ENCODE measurements at regions not wholly inside any gene's neighbourhood (a gene's known extent, or its start where the extent isn't known, plus 50 kb on each side); places are given as distances from the start of the nearest gene placed in this dataset.
"Not testable (repeated sequence)": the region's sequence is repeated elsewhere in the genome, so short reads cannot be mapped to it uniquely, and the experiment has no call there.

DNA sequence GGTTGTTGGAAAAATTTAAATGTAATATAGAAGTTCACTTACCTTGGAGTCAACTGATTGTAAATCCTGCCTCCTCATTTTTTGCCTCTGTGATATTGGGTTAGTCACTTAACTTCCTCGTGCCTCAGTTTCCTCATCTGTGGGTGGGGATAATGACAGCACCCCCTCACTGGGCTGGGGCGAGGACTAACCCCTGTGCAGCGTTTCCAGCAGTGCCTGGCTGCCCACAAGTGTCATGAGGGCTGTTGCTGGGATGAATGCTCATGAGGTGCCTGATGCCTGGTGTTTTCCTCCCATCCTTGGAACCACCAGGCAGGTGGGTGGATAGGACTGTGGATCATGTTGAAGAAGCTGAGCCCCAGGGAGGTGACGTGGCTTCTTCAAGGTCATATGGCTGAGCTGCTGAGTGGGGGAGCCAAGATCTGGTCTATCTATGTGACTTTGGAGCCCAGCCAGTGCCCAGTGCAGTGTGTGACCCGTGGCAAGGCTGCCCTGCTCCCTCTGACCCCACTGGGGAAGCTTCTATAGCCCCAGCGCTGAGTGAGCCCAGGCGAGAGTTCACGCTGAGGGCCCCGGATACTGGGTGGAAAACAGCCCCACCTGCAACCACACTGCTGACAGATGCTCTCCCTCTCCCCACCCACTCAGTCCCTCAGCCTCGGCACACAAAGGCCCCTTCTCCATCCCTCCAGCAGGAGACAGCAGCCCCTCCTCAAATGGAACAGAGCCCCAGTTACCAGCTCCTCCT lies 446.0 kb downstream of the PTPRU start:
- DNase-seq (ENCODE audit: low read depth in 3 of 3, low spot score in 2 of 3): no peak

- not testable (repeated sequence) for DNase-seq (ENCODE audit: low read depth in 3 of 3, low spot score in 2 of 3)
Observed at GRCh38 chr1:29681416-29681815, 445.1 kb downstream of the PTPRU start.

DNA sequence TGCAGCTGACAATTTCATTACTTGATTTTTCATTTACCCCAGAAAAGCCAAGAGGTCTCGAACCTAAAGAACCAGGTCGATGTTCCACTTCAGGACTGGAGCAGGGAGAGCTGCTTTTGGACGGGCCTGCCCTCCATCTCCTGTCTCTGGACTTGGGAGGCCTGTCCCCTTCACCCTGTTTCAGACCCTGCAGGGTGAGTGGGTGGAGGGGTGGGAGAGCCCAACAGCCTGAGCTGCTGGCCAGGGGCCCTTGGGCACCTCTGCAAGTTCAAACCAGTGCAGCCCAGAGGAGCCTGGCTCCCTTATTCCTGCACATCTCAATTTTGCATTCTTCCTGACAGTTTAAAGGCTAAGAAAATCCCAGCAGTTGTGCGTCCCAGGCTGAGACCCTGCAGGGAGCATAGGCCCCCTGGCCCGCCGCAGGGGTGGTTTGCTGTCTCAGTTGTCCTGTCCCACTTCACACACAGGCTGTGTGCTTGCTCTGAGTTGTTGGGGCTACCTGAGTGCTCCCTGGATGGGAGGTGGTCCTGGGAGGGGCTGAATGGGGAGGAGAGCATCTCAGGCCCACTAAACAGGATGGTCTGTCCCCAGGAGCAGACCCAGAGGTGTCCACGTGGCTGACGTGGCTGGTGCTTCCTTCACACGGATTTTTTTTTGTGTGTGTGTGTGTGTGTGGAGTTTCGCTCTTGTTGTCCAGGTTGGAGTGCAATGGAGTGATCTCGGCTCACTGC lies 443.7 kb downstream of the PTPRU start:
- DNase-seq (ENCODE audit: low read depth in 3 of 3, low spot score in 2 of 3): no peak

DNA sequence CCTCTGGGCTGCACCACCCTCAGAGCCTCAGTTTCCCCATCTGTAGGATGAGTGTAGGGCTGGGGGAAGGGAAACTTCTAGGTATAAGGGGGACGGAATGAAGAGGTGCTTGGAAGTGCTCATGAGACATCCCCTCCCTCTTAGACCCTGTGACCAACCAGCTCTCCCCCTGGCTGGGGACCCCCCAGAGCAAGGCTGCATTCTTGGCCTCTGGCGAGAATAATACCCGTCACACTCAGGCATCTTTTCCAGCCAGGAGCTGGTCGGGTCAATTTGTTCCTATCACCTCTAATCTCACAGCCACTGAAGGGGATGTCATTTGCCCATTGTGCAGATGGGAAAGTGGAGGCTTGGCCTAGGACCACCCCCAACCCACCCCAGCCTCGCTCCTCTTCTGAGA lies 443.0 kb downstream of the PTPRU start:
- DNase-seq (ENCODE audit: low read depth in 3 of 3, low spot score in 2 of 3): no peak

GRCh38 chr1:29677028-29678024 lies 441.0 kb downstream of the PTPRU start:
- DNase-seq (ENCODE audit: low read depth in 3 of 3, low spot score in 2 of 3): no peak

- DNase-seq (ENCODE audit: low read depth in 3 of 3, low spot score in 2 of 3): no peak
Observed at GRCh38 chr1:29676496-29676895, 440.2 kb downstream of the PTPRU start.

- no peak for DNase-seq (ENCODE audit: low read depth in 3 of 3, low spot score in 2 of 3)
Observed at GRCh38 chr1:29675481-29676263, 439.4 kb downstream of the PTPRU start.

GRCh38 chr1:29674627-29675326 lies 438.5 kb downstream of the PTPRU start:
- no peak for DNase-seq (ENCODE audit: low read depth in 3 of 3, low spot score in 2 of 3)

- DNase-seq (ENCODE audit: low read depth in 3 of 3, low spot score in 2 of 3): no peak
Observed at GRCh38 chr1:29673669-29674626, 437.6 kb downstream of the PTPRU start.

DNA sequence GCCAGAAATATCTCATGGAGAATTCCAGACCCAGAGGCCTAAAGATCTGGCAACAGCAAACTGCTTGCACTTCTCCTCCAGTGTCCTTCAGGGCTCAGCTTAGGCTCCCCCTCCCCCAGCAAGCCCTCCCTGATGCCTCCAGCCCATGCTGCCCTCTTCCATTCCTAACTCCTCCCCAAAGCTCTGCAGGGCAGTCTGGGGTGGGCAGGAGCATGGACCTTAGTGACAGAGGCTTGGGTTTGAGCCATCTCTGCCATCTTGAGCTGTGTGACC lies 436.8 kb downstream of the PTPRU start:
- DNase-seq (ENCODE audit: low read depth in 3 of 3, low spot score in 2 of 3): no peak

DNA sequence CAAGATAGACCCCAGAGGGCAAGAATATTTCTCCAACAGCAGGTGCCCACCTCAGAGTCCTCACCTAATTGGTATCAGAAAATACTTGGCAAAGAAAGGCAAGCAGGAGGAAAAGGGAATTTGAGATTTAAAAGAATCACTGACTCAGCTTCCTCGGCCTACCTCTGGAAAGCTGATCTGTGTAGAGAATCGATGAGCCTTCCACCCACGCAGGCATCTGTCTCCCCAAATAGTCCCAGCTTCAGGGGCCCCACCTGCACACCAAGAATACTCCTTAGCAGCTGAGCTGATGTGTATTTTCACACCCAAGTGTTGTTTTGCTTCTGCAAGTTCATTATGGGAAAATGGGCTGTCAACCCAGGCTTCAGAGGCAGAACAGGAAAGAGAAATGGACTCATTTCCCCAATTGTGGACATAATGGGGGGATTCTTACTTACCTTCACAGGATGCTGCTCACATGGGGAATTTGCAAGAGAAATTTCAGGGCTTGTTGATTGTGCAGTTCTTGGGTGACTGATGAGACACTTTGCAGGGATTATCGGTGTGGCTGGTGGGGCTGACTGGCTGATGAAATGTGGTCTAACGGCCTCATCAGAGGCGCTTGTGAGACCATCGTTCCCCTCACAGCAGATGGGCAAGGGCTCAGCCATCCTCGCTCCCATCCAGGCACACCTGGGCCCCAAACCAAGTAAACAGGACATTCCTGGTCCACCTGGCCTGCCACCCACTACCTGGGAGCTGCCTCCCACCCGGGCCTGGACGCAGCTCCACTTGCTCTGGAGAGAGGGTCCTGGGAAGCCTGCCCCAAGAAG lies 436.3 kb downstream of the PTPRU start:
- no peak for DNase-seq (ENCODE audit: low read depth in 3 of 3, low spot score in 2 of 3)

DNA sequence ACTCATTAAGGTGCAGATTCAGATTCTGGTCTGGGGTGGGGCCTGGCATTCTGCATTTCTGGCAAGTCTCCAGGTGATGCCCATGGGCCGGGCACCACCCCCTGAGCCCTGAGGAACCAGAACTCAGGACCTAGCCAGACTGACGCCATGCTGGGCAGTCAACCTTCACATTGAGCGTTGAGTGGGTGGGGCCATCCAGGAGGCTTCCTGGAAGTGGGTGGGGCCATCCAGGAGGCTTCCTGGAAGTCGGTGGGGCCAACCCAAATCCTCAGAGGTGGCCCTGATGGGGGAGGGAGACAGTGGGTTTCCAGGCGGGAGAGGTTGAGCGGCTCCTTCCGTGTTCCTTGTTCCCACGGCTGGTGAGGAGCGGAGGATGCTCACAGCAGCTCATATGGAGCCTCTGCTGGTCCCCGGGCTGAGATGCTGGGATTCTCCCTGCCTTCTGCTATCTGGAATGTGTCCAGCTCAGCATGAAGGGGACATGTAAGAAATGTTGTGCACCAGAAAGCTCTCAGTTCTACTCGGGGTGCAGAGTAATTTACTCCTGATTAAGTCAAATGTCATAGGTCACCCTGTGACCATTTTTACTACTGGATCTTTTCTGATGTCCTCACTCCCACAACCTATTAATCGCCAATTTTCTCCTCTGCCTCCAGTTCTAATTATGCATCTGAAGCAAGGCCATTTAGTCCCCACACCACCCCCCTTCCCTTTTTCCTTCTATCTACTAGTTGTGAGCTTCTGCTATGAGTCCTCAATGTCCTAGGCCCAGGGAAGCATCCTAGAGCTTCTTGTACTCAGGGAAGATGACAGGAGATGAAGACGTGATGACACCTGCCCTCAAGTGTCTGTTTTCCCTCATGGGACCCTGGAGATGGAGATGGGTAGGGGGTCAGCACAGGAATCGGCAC lies 435.4 kb downstream of the PTPRU start:
- no peak for DNase-seq (ENCODE audit: low read depth in 3 of 3, low spot score in 2 of 3)

DNA sequence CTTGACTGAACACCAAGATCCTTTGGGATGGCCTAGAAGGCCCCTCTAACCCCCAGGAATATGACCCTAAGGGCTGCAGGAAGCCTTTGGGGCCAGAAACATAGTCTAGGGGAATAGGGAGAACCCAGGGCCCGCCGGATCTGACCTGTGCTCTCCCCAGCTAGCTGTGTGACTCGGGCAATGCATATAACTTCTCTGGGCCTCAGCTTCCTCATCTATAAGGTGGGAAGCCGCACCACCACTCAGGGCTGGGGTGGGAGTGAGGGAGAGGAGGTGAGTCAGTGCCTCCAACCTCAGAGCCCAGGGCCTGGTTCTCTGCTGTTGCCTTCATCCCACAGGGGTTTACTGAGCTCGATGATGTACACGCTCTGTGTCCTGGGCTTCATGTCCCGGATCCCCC lies 434.4 kb downstream of the PTPRU start:
- DNase-seq (ENCODE audit: low read depth in 3 of 3, low spot score in 2 of 3): no peak

DNA sequence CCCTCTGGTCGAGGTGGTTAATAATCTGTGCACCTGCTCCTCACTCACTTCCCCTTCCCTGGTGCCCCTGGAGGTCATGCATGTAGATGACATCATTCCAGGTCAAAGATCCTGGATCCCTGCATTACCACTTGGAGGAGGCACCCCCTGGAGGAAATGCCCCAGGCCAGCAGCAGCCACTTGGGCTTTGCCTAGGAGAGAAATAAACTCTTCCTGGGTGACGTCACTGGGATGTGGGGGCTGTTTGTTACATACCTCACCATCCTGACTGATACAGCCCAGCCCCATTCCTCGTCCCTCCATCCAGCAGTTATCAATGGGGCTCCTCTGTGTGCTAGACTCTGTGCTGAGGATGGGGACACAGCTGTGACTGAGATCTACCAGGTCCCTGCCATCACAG lies 433.6 kb downstream of the PTPRU start:
- DNase-seq (ENCODE audit: low read depth in 3 of 3, low spot score in 2 of 3): no peak

GRCh38 chr1:29669158-29669871 lies 433.0 kb downstream of the PTPRU start:
- DNase-seq (ENCODE audit: low read depth in 3 of 3, low spot score in 2 of 3): no peak

DNA sequence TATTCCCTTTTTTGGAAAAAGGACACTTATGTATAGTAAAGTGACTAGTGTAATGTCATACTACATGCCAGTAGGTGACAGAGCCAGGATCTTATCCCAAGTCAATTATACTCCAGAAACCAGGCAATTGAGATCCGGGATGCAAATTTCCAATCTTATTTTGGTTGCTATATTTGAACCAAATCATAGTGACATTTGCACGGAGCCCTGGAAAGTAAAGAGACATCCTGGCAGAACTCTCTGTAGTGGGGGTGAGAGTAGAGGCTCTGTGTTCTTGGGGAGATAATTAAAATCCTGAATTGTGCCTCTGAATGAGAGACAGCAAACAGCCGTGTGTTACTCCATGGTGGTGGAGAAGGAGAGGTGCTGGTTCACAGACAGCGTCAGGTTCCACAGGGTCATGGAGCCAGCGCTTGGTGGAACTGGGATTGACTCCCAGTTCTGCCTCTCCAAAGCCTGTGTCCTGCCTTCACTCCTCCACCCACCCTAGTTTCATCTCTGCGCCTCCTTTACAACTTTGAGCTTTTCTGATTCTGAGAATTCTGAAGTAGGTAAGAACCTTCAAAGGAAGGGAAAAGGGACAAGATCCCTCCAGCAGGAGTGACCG lies 432.3 kb downstream of the PTPRU start:
- DNase-seq (ENCODE audit: low read depth in 3 of 3, low spot score in 2 of 3): no peak
